Gastroesophageal sphincter (tissue), 4 donors: ENCODE measurements at regions not wholly inside any gene's neighbourhood (a gene's known extent, or its start where the extent isn't known, plus 50 kb on each side); places are given as distances from the start of the nearest gene placed in this dataset.
"Not testable (repeated sequence)": the region's sequence is repeated elsewhere in the genome, so short reads cannot be mapped to it uniquely, and the experiment has no call there.

Source experiments
- ATAC-seq: fragments of 150-250 bp; one replicate; pipeline ENCODE4 v1.9.1; 2016; ENCODE audit warnings: mild to moderate bottlenecking, moderate library complexity
- H3K27ac ChIP-seq, 4 donors: fragments of 200-600 bp; sonication (generic) in 3 of 4; 1 replicate in 3 of 4; 2 replicates in 1 of 4; pipeline ENCODE4 v1.5.1; 2016 to 2019
- H3K27me3 ChIP-seq: fragments of 200-600 bp; sonication (generic); one replicate; pipeline ENCODE4 v1.5.1; 2019
- H3K36me3 ChIP-seq, 2 donors: fragments of 200-600 bp; sonication (generic); one replicate each; pipeline ENCODE4 v1.5.1; 2019; ENCODE audit warnings: control low read depth in 1 of 2
- H3K4me1 ChIP-seq, 3 donors: fragments of 200-600 bp; sonication (generic); 1 replicate in 2 of 3; 2 replicates in 1 of 3; pipeline ENCODE4 v1.5.1; 2016 to 2019; ENCODE audit warnings: control low read depth in 2 of 3
- H3K4me3 ChIP-seq, 2 donors: fragments of 200-600 bp; sonication (generic); one replicate each; pipeline ENCODE4 v1.5.1; 2019; ENCODE audit warnings: mild to moderate bottlenecking in 1 of 2, moderate library complexity in 1 of 2
- H3K9me3 ChIP-seq, 3 donors: fragments of 200-600 bp; sonication (generic); one replicate each; pipeline ENCODE4 v1.5.1; 2017 to 2019; ENCODE audit warnings: control low read depth in 2 of 3
- CTCF ChIP-seq, 4 experiments: fragments of 200-600 bp in 2 of 4; fragments of 450-650 bp in 2 of 4; sonication (generic) in 1 of 4; IDR thresholded peaks; one replicate each; pipeline ENCODE4 v1.5.1; 2017 to 2019; ENCODE audit warnings: antibody characterized with exemption in 4 of 4, mild to moderate bottlenecking in 2 of 4, moderate library complexity in 2 of 4
- EP300 ChIP-seq: sonication (generic); formaldehyde crosslinking; IDR thresholded peaks from one replicate; pipeline ENCODE4 v1.6.1; 2017; ENCODE audit warnings: antibody characterized with exemption, mild to moderate bottlenecking
- POLR2A ChIP-seq, 2 donors: fragments of 450-650 bp; IDR thresholded peaks; one replicate each; pipeline ENCODE4 v1.6.1; 2017; ENCODE audit warnings: antibody characterized with exemption in 2 of 2, mild to moderate bottlenecking in 2 of 2, moderate library complexity in 1 of 2
- POLR2AphosphoS5 ChIP-seq: sonication (generic); formaldehyde crosslinking; IDR thresholded peaks from one replicate; pipeline ENCODE4 v1.6.1; 2017; ENCODE audit warnings: antibody characterized with exemption
- WGBS, 2 donors: methylation state at CpG; one replicate each; pipeline ENCODE4 v1.1.5; 2018; ENCODE audit warnings: low coverage in 1 of 2; 5-methylcytosine and 5-hydroxymethylcytosine counted together

GRCh38 chr1:193388165-193388564 is 201.8 kb upstream of the B3GALT2 start:
- Histone ChIP-seq H3K27me3 (no peaks in the 10 kb centered on the region), H3K4me3 (no peak overlapping the region), H3K36me3 (no peaks in the 10 kb centered on the region), H3K4me1 (no peaks in the 10 kb centered on the region), H3K27ac (no peak overlapping the region), H3K9me3 (no peaks in the 10 kb centered on the region)
- TF ChIP-seq CTCF (IDR thresholded peaks at IDR 0.05) (no peak), POLR2AphosphoS5 (no peak), EP300 (no peak), POLR2A (IDR thresholded peaks at IDR 0.05) (no peak)
- WGBS, 2 donors = 83 to 86% methylated on average over 4 of the region's 4 CpGs
- ATAC-seq = no peak

GRCh38 chr1:193387406-193387805 is 201.0 kb upstream of the B3GALT2 start:
- H3K36me3 ChIP-seq = no peaks in the 10 kb centered on the region
- no peak for TF ChIP-seq EP300
- TF ChIP-seq POLR2A (IDR thresholded peaks at IDR 0.05) = no peak
- no peak for TF ChIP-seq CTCF (IDR thresholded peaks at IDR 0.05)
- no peak for TF ChIP-seq POLR2AphosphoS5
- no peaks in the 10 kb centered on the region for H3K27me3 ChIP-seq
- no peaks in the 10 kb centered on the region for H3K9me3 ChIP-seq
- ATAC-seq = no peak
- H3K27ac ChIP-seq = no peak overlapping the region
- H3K4me1 ChIP-seq = no peaks in the 10 kb centered on the region
- no peak overlapping the region for H3K4me3 ChIP-seq

GRCh38 chr1:193378451-193378850 is 192.0 kb upstream of the B3GALT2 start:
- H3K27me3 ChIP-seq, ATAC-seq, H3K9me3 ChIP-seq, H3K4me3 ChIP-seq, H3K36me3 ChIP-seq, H3K27ac ChIP-seq, H3K4me1 ChIP-seq: not testable (repeated sequence)
- 91 to 100% methylated on average over 2 of the region's 2 CpGs for WGBS, 2 donors

DNA sequence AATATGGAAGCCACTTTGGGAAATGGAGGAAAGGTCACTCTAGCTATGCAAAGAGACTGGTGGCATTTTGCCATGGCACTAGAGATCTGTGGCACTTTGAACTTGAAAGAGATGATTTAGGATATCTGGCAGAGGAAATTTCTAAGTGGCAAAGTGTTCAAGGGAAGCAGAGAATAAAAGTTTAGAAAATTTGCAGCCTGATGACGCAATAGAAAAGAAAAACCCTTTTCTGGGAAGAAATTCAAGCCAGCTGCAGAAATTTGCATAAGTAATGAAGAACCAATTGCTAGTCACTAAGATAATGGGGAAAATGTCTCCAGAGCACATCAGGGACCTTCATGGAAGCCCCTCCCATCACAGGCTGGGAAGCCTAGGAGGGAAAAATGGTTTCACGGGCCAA is 191.1 kb upstream of the B3GALT2 start:
- TF ChIP-seq POLR2A (IDR thresholded peaks at IDR 0.05) (no peak), CTCF (IDR thresholded peaks at IDR 0.05) (no peak), POLR2AphosphoS5 (no peak), EP300 (no peak)
- Histone ChIP-seq H3K9me3 (no peaks in the 10 kb centered on the region), H3K36me3 (no peaks in the 10 kb centered on the region), H3K27ac (no peak overlapping the region), H3K27me3 (no peaks in the 10 kb centered on the region), H3K4me1 (no peaks in the 10 kb centered on the region), H3K4me3 (no peak overlapping the region)
- ATAC-seq = no peak
- WGBS, 2 donors = 97 to 100% methylated on average over 2 of the region's 2 CpGs

DNA sequence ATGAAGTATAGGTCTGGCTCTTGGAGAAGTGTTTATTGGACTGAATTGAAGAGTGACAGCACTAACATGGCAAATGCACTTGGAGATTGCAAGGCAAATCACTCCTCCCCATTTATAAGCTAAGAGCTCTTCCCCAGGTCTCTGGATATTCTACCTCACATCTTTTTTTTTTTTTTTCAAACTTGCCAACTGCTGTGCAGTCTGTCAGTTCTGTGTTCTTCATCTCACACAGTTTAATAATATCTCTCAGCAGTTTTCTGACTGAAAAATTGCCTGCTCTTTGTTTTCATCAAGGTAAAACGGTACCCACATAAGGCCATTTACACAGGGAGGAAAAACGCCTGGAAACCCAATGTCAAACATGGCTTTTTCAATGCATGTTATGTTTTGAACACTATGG is 186.1 kb upstream of the B3GALT2 start:
- peaks cover 0 to 7% (median 0%) of the 10 kb centered on the region in 3 donors for H3K9me3 ChIP-seq
- no peaks in the 10 kb centered on the region for H3K27me3 ChIP-seq
- H3K4me1 ChIP-seq = no peaks in the 10 kb centered on the region
- no peak for TF ChIP-seq POLR2A (IDR thresholded peaks at IDR 0.05)
- no peak for TF ChIP-seq POLR2AphosphoS5
- no peak for TF ChIP-seq EP300
- no peak for TF ChIP-seq CTCF (IDR thresholded peaks at IDR 0.05)
- WGBS, 2 donors = 83 to 96% methylated on average over 2 of the region's 2 CpGs
- no peak for ATAC-seq
- no peak overlapping the region for H3K27ac ChIP-seq
- H3K36me3 ChIP-seq = no peaks in the 10 kb centered on the region
- H3K4me3 ChIP-seq = no peak overlapping the region

- H3K4me1 ChIP-seq = no peaks in the 10 kb centered on the region
- 55 to 83% methylated on average over 5 of the region's 5 CpGs for WGBS, 2 donors
- no peak for TF ChIP-seq CTCF (IDR thresholded peaks at IDR 0.05)
- TF ChIP-seq POLR2A (IDR thresholded peaks at IDR 0.05) = no peak
- no peak for TF ChIP-seq POLR2AphosphoS5
- TF ChIP-seq EP300 = no peak
- H3K9me3 ChIP-seq = peaks cover 0 to 7% (median 0%) of the 10 kb centered on the region in 3 donors
- H3K4me3 ChIP-seq = no peak overlapping the region
- H3K27me3 ChIP-seq = no peaks in the 10 kb centered on the region
- H3K27ac ChIP-seq = no peak overlapping the region
- no peaks in the 10 kb centered on the region for H3K36me3 ChIP-seq
- ATAC-seq = no peak
Measured at GRCh38 chr1:193368302-193368701, 181.9 kb upstream of the B3GALT2 start.
